Activated naive CD8-positive, alpha-beta T cell treated with anti-CD3 and anti-CD28 coated beads, Interleukin-2, amount 10 ng/mL, durations not matched to agents 7 days and 5 days (primary cell): ENCODE measurements at regions not wholly inside any gene's neighbourhood (a gene's known extent, or its start where the extent isn't known, plus 50 kb on each side); places are given as distances from the start of the nearest gene placed in this dataset.

ENCODE experiments used
- ATAC-seq: fragments of 150-1000 bp; cut with Tn5 transposase; one replicate; pipeline ENCODE4 v1.10.0; 2021; ENCODE audit warnings: low read depth, moderate library complexity
- POLR2A ChIA-PET: fragments of 350-600 bp; sonication (Branson Sonifier 250); formaldehyde crosslinking; loops from one replicate; lab custom pipeline; 2021; ENCODE audit warnings: antibody characterized with exemption; lab: Charles Lee
- DNase-seq: peaks from one replicate; pipeline ENCODE4 v3.0.0; 2021
- H3K27ac Mint-ChIP-seq: one replicate; pipeline ENCODE4 v1.8.0; 2022; ENCODE audit warnings: mild to moderate bottlenecking, mixed read lengths
- H3K27me3 Mint-ChIP-seq: one replicate; pipeline ENCODE4 v1.8.0; 2022; ENCODE audit warnings: mild to moderate bottlenecking, moderate library complexity, mixed read lengths
- H3K36me3 Mint-ChIP-seq: one replicate; pipeline ENCODE4 v1.8.0; 2021; ENCODE audit warnings: mild to moderate bottlenecking, mixed read lengths
- H3K4me1 Mint-ChIP-seq: one replicate; pipeline ENCODE4 v1.8.0; 2021; ENCODE audit warnings: mixed read lengths
- H3K4me3 Mint-ChIP-seq: one replicate; pipeline ENCODE4 v1.8.0; 2022; ENCODE audit warnings: mild to moderate bottlenecking, moderate library complexity, mixed read lengths
- H3K9me3 Mint-ChIP-seq: one replicate; pipeline ENCODE4 v1.8.0; 2021; ENCODE audit warnings: mixed read lengths

- no peak for DNase-seq
- H3K4me3 Mint-ChIP-seq: no peak overlapping the region
- H3K27ac Mint-ChIP-seq: no peak overlapping the region
- H3K9me3 Mint-ChIP-seq: peaks cover 2% of the 10 kb centered on the region
- ATAC-seq: no peak
- no peaks in the 10 kb centered on the region for H3K27me3 Mint-ChIP-seq
- POLR2A ChIA-PET: no interaction called here
- no peaks in the 10 kb centered on the region for H3K4me1 Mint-ChIP-seq
- H3K36me3 Mint-ChIP-seq: no peaks in the 10 kb centered on the region
Measured at GRCh38 chr7:81648716-81649115, 121.1 kb downstream of the HGF start.

GRCh38 chr7:81645435-81645834, 124.4 kb downstream of the HGF start:
- no peak overlapping the region for H3K27ac Mint-ChIP-seq
- DNase-seq (no peak), ATAC-seq (no peak)
- POLR2A ChIA-PET: no interaction called here
- no peak overlapping the region for H3K4me3 Mint-ChIP-seq
- no peaks in the 10 kb centered on the region for H3K27me3 Mint-ChIP-seq
- no peaks in the 10 kb centered on the region for H3K9me3 Mint-ChIP-seq
- no peaks in the 10 kb centered on the region for H3K4me1 Mint-ChIP-seq
- H3K36me3 Mint-ChIP-seq: no peaks in the 10 kb centered on the region

- no peak overlapping the region for H3K27ac Mint-ChIP-seq
- no peaks in the 10 kb centered on the region for H3K27me3 Mint-ChIP-seq
- no peak for ATAC-seq
- H3K4me1 Mint-ChIP-seq: no peaks in the 10 kb centered on the region
- no peak overlapping the region for H3K4me3 Mint-ChIP-seq
- POLR2A ChIA-PET: no interaction called here
- DNase-seq: no peak
- H3K36me3 Mint-ChIP-seq: no peaks in the 10 kb centered on the region
- no peaks in the 10 kb centered on the region for H3K9me3 Mint-ChIP-seq
Measured at GRCh38 chr7:81641873-81642272, 128.0 kb downstream of the HGF start.

GRCh38 chr7:81638198-81638597, 131.6 kb downstream of the HGF start:
- DNase-seq (no peak), ATAC-seq (no peak)
- POLR2A ChIA-PET: no interaction called here
- H3K4me1 Mint-ChIP-seq: no peaks in the 10 kb centered on the region
- no peak overlapping the region for H3K4me3 Mint-ChIP-seq
- H3K9me3 Mint-ChIP-seq: no peaks in the 10 kb centered on the region
- no peaks in the 10 kb centered on the region for H3K27me3 Mint-ChIP-seq
- H3K36me3 Mint-ChIP-seq: no peaks in the 10 kb centered on the region
- H3K27ac Mint-ChIP-seq: no peak overlapping the region

- ATAC-seq (no peak), DNase-seq (no peak)
- Mint-ChIP-seq H3K9me3 (no peaks in the 10 kb centered on the region), H3K36me3 (no peaks in the 10 kb centered on the region), H3K4me3 (no peak overlapping the region), H3K27me3 (no peaks in the 10 kb centered on the region), H3K27ac (no peak overlapping the region), H3K4me1 (no peaks in the 10 kb centered on the region)
- POLR2A ChIA-PET: no interaction called here
Measured at GRCh38 chr7:81637534-81637933, 132.3 kb downstream of the HGF start.

- Mint-ChIP-seq H3K27ac (no peak overlapping the region), H3K4me1 (no peaks in the 10 kb centered on the region), H3K36me3 (no peaks in the 10 kb centered on the region), H3K4me3 (no peak overlapping the region), H3K9me3 (no peaks in the 10 kb centered on the region), H3K27me3 (no peaks in the 10 kb centered on the region)
- POLR2A ChIA-PET: no interaction called here
- DNase-seq: no peak
- no peak for ATAC-seq
Measured at GRCh38 chr7:81632418-81632817, 137.4 kb downstream of the HGF start.

GRCh38 chr7:81630600-81630999, 139.2 kb downstream of the HGF start:
- no peak overlapping the region for H3K4me3 Mint-ChIP-seq
- no peaks in the 10 kb centered on the region for H3K27me3 Mint-ChIP-seq
- POLR2A ChIA-PET: no interaction called here
- no peaks in the 10 kb centered on the region for H3K4me1 Mint-ChIP-seq
- no peaks in the 10 kb centered on the region for H3K9me3 Mint-ChIP-seq
- no peaks in the 10 kb centered on the region for H3K36me3 Mint-ChIP-seq
- H3K27ac Mint-ChIP-seq: no peak overlapping the region
- no peak for ATAC-seq
- DNase-seq: no peak

- no peaks in the 10 kb centered on the region for H3K36me3 Mint-ChIP-seq
- H3K4me3 Mint-ChIP-seq: no peak overlapping the region
- DNase-seq (no peak), ATAC-seq (no peak)
- POLR2A ChIA-PET: no interaction called here
- no peaks in the 10 kb centered on the region for H3K4me1 Mint-ChIP-seq
- H3K27me3 Mint-ChIP-seq: no peaks in the 10 kb centered on the region
- H3K9me3 Mint-ChIP-seq: no peaks in the 10 kb centered on the region
- H3K27ac Mint-ChIP-seq: no peak overlapping the region
Measured at GRCh38 chr7:81629702-81630101, 140.1 kb downstream of the HGF start.

GRCh38 chr7:81628951-81629350, 140.9 kb downstream of the HGF start:
- Mint-ChIP-seq H3K27me3 (no peaks in the 10 kb centered on the region), H3K4me3 (no peak overlapping the region), H3K9me3 (no peaks in the 10 kb centered on the region), H3K4me1 (no peaks in the 10 kb centered on the region), H3K36me3 (no peaks in the 10 kb centered on the region), H3K27ac (no peak overlapping the region)
- no peak for ATAC-seq
- no peak for DNase-seq
- POLR2A ChIA-PET: no interaction called here

GRCh38 chr7:81627536-81628287, 142.1 kb downstream of the HGF start:
- ATAC-seq: no peak
- DNase-seq: no peak
- no peaks in the 10 kb centered on the region for H3K4me1 Mint-ChIP-seq
- H3K9me3 Mint-ChIP-seq: no peaks in the 10 kb centered on the region
- no peak overlapping the region for H3K4me3 Mint-ChIP-seq
- POLR2A ChIA-PET: no interaction called here
- no peaks in the 10 kb centered on the region for H3K27me3 Mint-ChIP-seq
- H3K36me3 Mint-ChIP-seq: no peaks in the 10 kb centered on the region
- H3K27ac Mint-ChIP-seq: no peak overlapping the region

GRCh38 chr7:81626008-81626407, 143.8 kb downstream of the HGF start:
- no peak for DNase-seq
- Mint-ChIP-seq H3K9me3 (no peaks in the 10 kb centered on the region), H3K4me3 (no peak overlapping the region), H3K36me3 (no peaks in the 10 kb centered on the region), H3K4me1 (no peaks in the 10 kb centered on the region), H3K27ac (no peak overlapping the region), H3K27me3 (no peaks in the 10 kb centered on the region)
- POLR2A ChIA-PET: no interaction called here
- ATAC-seq: no peak

GRCh38 chr7:81624650-81625631, 144.9 kb downstream of the HGF start:
- no peaks in the 10 kb centered on the region for H3K4me1 Mint-ChIP-seq
- no peaks in the 10 kb centered on the region for H3K27me3 Mint-ChIP-seq
- no peak overlapping the region for H3K27ac Mint-ChIP-seq
- no peaks in the 10 kb centered on the region for H3K9me3 Mint-ChIP-seq
- H3K36me3 Mint-ChIP-seq: no peaks in the 10 kb centered on the region
- POLR2A ChIA-PET: no interaction called here
- H3K4me3 Mint-ChIP-seq: no peak overlapping the region
- ATAC-seq: no peak
- no peak for DNase-seq

- no peak overlapping the region for H3K4me3 Mint-ChIP-seq
- H3K36me3 Mint-ChIP-seq: no peaks in the 10 kb centered on the region
- no peak for DNase-seq
- H3K4me1 Mint-ChIP-seq: no peaks in the 10 kb centered on the region
- POLR2A ChIA-PET: no interaction called here
- H3K27ac Mint-ChIP-seq: no peak overlapping the region
- no peaks in the 10 kb centered on the region for H3K9me3 Mint-ChIP-seq
- no peaks in the 10 kb centered on the region for H3K27me3 Mint-ChIP-seq
- ATAC-seq: no peak
Measured at GRCh38 chr7:81624021-81624592, 145.7 kb downstream of the HGF start.
